NCI-H2107 (cell line): ENCODE measurements at regions not wholly inside any gene's neighbourhood (a gene's known extent, or its start where the extent isn't known, plus 50 kb on each side); places are given as distances from the start of the nearest gene placed in this dataset.

Experiments
- DNase-seq: peaks from one replicate; lab custom pipeline; 2025; lab: John Stamatoyannopoulos, UW

GRCh38 chr2:122411231-122411630 is 655.8 kb downstream of the TSN start:
- DNase-seq, result no peak

GRCh38 chr2:122412360-122412759 is 656.9 kb downstream of the TSN start:
- no peak for DNase-seq

- no peak for DNase-seq
Observed at GRCh38 chr2:122414902-122415301, 659.5 kb downstream of the TSN start.

GRCh38 chr2:122417114-122417513 is 661.7 kb downstream of the TSN start:
- no peak for DNase-seq

GRCh38 chr2:122421775-122422174 is 666.3 kb downstream of the TSN start:
- DNase-seq, result no peak

- DNase-seq, result no peak
Observed at GRCh38 chr2:122422384-122422991, 667.0 kb downstream of the TSN start.

- no peak for DNase-seq
Observed at GRCh38 chr2:122423934-122424333, 668.5 kb downstream of the TSN start.

- no peak for DNase-seq
Observed at GRCh38 chr2:122433123-122433754, 677.8 kb downstream of the TSN start.

GRCh38 chr2:122445003-122445402 is 689.6 kb downstream of the TSN start:
- no peak for DNase-seq

- no peak for DNase-seq
Observed at GRCh38 chr2:122446761-122447160, 691.3 kb downstream of the TSN start.

GRCh38 chr2:122447237-122447636 is 691.8 kb downstream of the TSN start:
- DNase-seq, result no peak

GRCh38 chr2:122451040-122451439 is 695.6 kb downstream of the TSN start:
- DNase-seq, result no peak

GRCh38 chr2:122451697-122452096 is 696.2 kb downstream of the TSN start:
- no peak for DNase-seq

- DNase-seq, result no peak
Observed at GRCh38 chr2:122469147-122469546, 713.7 kb downstream of the TSN start.

GRCh38 chr2:122471753-122472152 is 716.3 kb downstream of the TSN start:
- DNase-seq, result no peak

- DNase-seq, result no peak
Observed at GRCh38 chr2:122478117-122478516, 722.7 kb downstream of the TSN start.

GRCh38 chr2:122478771-122479170 is 723.3 kb downstream of the TSN start:
- DNase-seq, result no peak

GRCh38 chr2:122480501-122481243 is 725.2 kb downstream of the TSN start:
- no peak for DNase-seq

GRCh38 chr2:122481244-122481622 is 725.8 kb downstream of the TSN start:
- DNase-seq, result no peak

- no peak for DNase-seq
Observed at GRCh38 chr2:122481717-122482116, 726.3 kb downstream of the TSN start.

GRCh38 chr2:122486086-122486485 is 730.6 kb downstream of the TSN start:
- DNase-seq, result no peak

GRCh38 chr2:122486705-122487415 is 731.4 kb downstream of the TSN start:
- no peak for DNase-seq

- DNase-seq, result no peak
Observed at GRCh38 chr2:122491011-122491410, 735.6 kb downstream of the TSN start.
